ENCODE measurements at regions not wholly inside any gene's neighbourhood (a gene's known extent, or its start where the extent isn't known, plus 50 kb on each side); places are given as distances from the start of the nearest gene placed in this dataset.
A peak's percentile ranks its signal among the peaks of the same experiment; 100 is the strongest.

GRCh38 chr5:111584651-111585050 lies 72.3 kb upstream of the STARD4 start:
- H3K4me3 ChIP-seq (ENCODE audit: low read depth in 2 of 2, low read length in 1 of 2), result no peak overlapping the region
- CTCF ChIA-PET, result no interaction called here
- 63% methylated on average over 1 of the region's 1 CpG for WGBS (ENCODE audit: low lambda C conversion rate)
- POLR2A ChIA-PET, result no interaction called here
- DNase-seq, result no peak
- peak overlapping the region; percentile 67 to 82; a peak in 3 of 4 replicates for H3K27ac ChIP-seq (ENCODE audit: low read depth in 2 of 2, low read length in 1 of 2)
- H3K9ac ChIP-seq, result no peak overlapping the region
- no peaks in the 10 kb centered on the region for H3K79me2 ChIP-seq (ENCODE audit: insufficient read depth)
- peaks cover 28% of the 10 kb centered on the region for H3F3A ChIP-seq (replicated peaks; ENCODE audit: insufficient read depth)
- H3K4me2 ChIP-seq, result no peak overlapping the region
- peaks cover under 1 to 15% of the 10 kb centered on the region in 2 experiments; a peak in 3 of 4 replicates for H3K4me1 ChIP-seq (ENCODE audit: control insufficient read depth in 1 of 2, insufficient read depth in 2 of 2, low read depth in 1 of 2, low read length in 1 of 2)
- no peaks in the 10 kb centered on the region for H3K27me3 ChIP-seq (ENCODE audit: insufficient read depth)
- no peaks in the 10 kb centered on the region for H4K20me1 ChIP-seq (ENCODE audit: insufficient read depth)
- TF ChIP-seq, protein P1, sequence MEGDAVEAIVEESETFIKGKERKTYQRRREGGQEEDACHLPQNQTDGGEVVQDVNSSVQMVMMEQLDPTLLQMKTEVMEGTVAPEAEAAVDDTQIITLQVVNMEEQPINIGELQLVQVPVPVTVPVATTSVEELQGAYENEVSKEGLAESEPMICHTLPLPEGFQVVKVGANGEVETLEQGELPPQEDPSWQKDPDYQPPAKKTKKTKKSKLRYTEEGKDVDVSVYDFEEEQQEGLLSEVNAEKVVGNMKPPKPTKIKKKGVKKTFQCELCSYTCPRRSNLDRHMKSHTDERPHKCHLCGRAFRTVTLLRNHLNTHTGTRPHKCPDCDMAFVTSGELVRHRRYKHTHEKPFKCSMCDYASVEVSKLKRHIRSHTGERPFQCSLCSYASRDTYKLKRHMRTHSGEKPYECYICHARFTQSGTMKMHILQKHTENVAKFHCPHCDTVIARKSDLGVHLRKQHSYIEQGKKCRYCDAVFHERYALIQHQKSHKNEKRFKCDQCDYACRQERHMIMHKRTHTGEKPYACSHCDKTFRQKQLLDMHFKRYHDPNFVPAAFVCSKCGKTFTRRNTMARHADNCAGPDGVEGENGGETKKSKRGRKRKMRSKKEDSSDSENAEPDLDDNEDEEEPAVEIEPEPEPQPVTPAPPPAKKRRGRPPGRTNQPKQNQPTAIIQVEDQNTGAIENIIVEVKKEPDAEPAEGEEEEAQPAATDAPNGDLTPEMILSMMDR (IDR thresholded peaks at IDR 0.05), result no peak
- 0 out of 2 replicates have a peak, but pooled peaks have one; percentile 17 for TF ChIP-seq RXRA (IDR thresholded peaks at IDR 0.05; ENCODE audit: borderline replicate concordance, low read depth)
- no peak overlapping the region for H2AFZ ChIP-seq (ENCODE audit: low read depth)
- no peaks in the 10 kb centered on the region for H3K9me2 ChIP-seq
- no peaks in the 10 kb centered on the region for H3K9me3 ChIP-seq
- H3K36me3 ChIP-seq (replicated peaks in 1 of 2; ENCODE audit: control insufficient read depth in 1 of 2, insufficient read depth in 2 of 2, low read length in 1 of 2), result no peaks in the 10 kb centered on the region

GRCh38 chr5:111583758-111584203 lies 71.4 kb upstream of the STARD4 start:
- no peaks in the 10 kb centered on the region for H3K36me3 ChIP-seq (replicated peaks in 1 of 2; ENCODE audit: control insufficient read depth in 1 of 2, insufficient read depth in 2 of 2, low read length in 1 of 2)
- H3K4me2 ChIP-seq, result peak overlapping the region; percentile 51; the same call in 1 of the 2 replicates
- no peaks in the 10 kb centered on the region for H3K9me3 ChIP-seq
- no peaks in the 10 kb centered on the region for H3K9me2 ChIP-seq
- no peaks in the 10 kb centered on the region for H3K27me3 ChIP-seq (ENCODE audit: insufficient read depth)
- DNase-seq, result no peak
- H3K4me3 ChIP-seq (ENCODE audit: low read depth in 2 of 2, low read length in 1 of 2), result no peak overlapping the region
- WGBS (ENCODE audit: low lambda C conversion rate), result 17% methylated on average over 4 of the region's 4 CpGs
- H3K9ac ChIP-seq, result no peak overlapping the region
- H3F3A ChIP-seq (replicated peaks; ENCODE audit: insufficient read depth), result peaks cover 28% of the 10 kb centered on the region
- ChIA-PET POLR2A (no interaction called here), CTCF (no interaction called here)
- H2AFZ ChIP-seq (ENCODE audit: low read depth), result peak overlapping the region; percentile 37
- H3K79me2 ChIP-seq (ENCODE audit: insufficient read depth), result no peaks in the 10 kb centered on the region
- H3K27ac ChIP-seq (ENCODE audit: low read depth in 2 of 2, low read length in 1 of 2), result peak overlapping the region; percentile 67 to 82
- H4K20me1 ChIP-seq (ENCODE audit: insufficient read depth), result no peaks in the 10 kb centered on the region
- H3K4me1 ChIP-seq (ENCODE audit: control insufficient read depth in 1 of 2, insufficient read depth in 2 of 2, low read depth in 1 of 2, low read length in 1 of 2), result peaks cover 0 to 15% of the 10 kb centered on the region in 2 experiments; a peak in 3 of 4 replicates
- peak in 1 of 2 experiments; percentile 74; a peak in 2 of 4 replicates for TF ChIP-seq EP300 (IDR thresholded peaks at IDR 0.05; ENCODE audit: borderline replicate concordance in 1 of 2, low read depth in 1 of 2, low read length in 1 of 2)
- no peak for TF ChIP-seq RFX5 (IDR thresholded peaks at IDR 0.05; ENCODE audit: low read length)
- no peak for TF ChIP-seq NRF1 (IDR thresholded peaks at IDR 0.05; ENCODE audit: low read depth, low read length)
- TF ChIP-seq YY1 (IDR thresholded peaks at IDR 0.05; ENCODE audit: low read depth), result no peak
- no peak for TF ChIP-seq RAD21 (IDR thresholded peaks at IDR 0.05; ENCODE audit: low read length)
- TF ChIP-seq, protein P2, sequence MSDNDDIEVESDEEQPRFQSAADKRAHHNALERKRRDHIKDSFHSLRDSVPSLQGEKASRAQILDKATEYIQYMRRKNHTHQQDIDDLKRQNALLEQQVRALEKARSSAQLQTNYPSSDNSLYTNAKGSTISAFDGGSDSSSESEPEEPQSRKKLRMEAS (IDR thresholded peaks at IDR 0.05; ENCODE audit: low read depth), result no peak
- TF ChIP-seq FOXM1 (IDR thresholded peaks at IDR 0.05; ENCODE audit: low read depth), result 0 out of 2 replicates have a peak, but pooled peaks have one; percentile 36
- no peak for TF ChIP-seq SMC3 (IDR thresholded peaks at IDR 0.05; ENCODE audit: low read depth, low read length)
- TF ChIP-seq ELF1 (IDR thresholded peaks at IDR 0.05), result no peak
- peak; percentile 55; the same call in 1 of the 2 replicates for TF ChIP-seq FOSL2 (IDR thresholded peaks at IDR 0.05; ENCODE audit: borderline replicate concordance, low read depth)
- TF ChIP-seq CHD2 (IDR thresholded peaks at IDR 0.05; ENCODE audit: low read length, partially characterized antibody), result no peak
- TF ChIP-seq, protein P3, sequence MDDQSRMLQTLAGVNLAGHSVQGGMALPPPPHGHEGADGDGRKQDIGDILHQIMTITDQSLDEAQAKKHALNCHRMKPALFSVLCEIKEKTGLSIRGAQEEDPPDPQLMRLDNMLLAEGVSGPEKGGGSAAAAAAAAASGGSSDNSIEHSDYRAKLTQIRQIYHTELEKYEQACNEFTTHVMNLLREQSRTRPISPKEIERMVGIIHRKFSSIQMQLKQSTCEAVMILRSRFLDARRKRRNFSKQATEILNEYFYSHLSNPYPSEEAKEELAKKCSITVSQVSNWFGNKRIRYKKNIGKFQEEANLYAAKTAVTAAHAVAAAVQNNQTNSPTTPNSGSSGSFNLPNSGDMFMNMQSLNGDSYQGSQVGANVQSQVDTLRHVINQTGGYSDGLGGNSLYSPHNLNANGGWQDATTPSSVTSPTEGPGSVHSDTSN (IDR thresholded peaks at IDR 0.05), result peak; percentile 90
- TF ChIP-seq, protein P1 (IDR thresholded peaks at IDR 0.05), result no peak
- 0 out of 2 replicates have a peak, but pooled peaks have one; percentile 39 for TF ChIP-seq MEF2A (IDR thresholded peaks at IDR 0.05; ENCODE audit: borderline replicate concordance, low read depth)
- peak; percentile 92 for TF ChIP-seq TCF12 (IDR thresholded peaks at IDR 0.05)
- TF ChIP-seq, protein P4, sequence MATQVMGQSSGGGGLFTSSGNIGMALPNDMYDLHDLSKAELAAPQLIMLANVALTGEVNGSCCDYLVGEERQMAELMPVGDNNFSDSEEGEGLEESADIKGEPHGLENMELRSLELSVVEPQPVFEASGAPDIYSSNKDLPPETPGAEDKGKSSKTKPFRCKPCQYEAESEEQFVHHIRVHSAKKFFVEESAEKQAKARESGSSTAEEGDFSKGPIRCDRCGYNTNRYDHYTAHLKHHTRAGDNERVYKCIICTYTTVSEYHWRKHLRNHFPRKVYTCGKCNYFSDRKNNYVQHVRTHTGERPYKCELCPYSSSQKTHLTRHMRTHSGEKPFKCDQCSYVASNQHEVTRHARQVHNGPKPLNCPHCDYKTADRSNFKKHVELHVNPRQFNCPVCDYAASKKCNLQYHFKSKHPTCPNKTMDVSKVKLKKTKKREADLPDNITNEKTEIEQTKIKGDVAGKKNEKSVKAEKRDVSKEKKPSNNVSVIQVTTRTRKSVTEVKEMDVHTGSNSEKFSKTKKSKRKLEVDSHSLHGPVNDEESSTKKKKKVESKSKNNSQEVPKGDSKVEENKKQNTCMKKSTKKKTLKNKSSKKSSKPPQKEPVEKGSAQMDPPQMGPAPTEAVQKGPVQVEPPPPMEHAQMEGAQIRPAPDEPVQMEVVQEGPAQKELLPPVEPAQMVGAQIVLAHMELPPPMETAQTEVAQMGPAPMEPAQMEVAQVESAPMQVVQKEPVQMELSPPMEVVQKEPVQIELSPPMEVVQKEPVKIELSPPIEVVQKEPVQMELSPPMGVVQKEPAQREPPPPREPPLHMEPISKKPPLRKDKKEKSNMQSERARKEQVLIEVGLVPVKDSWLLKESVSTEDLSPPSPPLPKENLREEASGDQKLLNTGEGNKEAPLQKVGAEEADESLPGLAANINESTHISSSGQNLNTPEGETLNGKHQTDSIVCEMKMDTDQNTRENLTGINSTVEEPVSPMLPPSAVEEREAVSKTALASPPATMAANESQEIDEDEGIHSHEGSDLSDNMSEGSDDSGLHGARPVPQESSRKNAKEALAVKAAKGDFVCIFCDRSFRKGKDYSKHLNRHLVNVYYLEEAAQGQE (IDR thresholded peaks at IDR 0.05; ENCODE audit: low read depth, low read length), result no peak
- no peak; the same call in 1 of the 2 replicates for TF ChIP-seq TEAD4 (IDR thresholded peaks at IDR 0.05; ENCODE audit: borderline replicate concordance, insufficient read depth)
- TF ChIP-seq RCOR1 (IDR thresholded peaks at IDR 0.05; ENCODE audit: low read length), result no peak
- peak; percentile 58; the same call in 1 of the 2 replicates for TF ChIP-seq RXRA (IDR thresholded peaks at IDR 0.05; ENCODE audit: borderline replicate concordance, low read depth)
